ENCODE measurements at regions not wholly inside any gene's neighbourhood (a gene's known extent, or its start where the extent isn't known, plus 50 kb on each side); places are given as distances from the start of the nearest gene placed in this dataset.

- TF ChIP-seq NFIC (IDR thresholded peaks at IDR 0.05), result no peak
- no peak for TF ChIP-seq MAX (IDR thresholded peaks at IDR 0.05)
- TF ChIP-seq RAD21 (IDR thresholded peaks at IDR 0.05; ENCODE audit: low read depth), result no peak
- no peak for TF ChIP-seq EP300 (IDR thresholded peaks at IDR 0.05; ENCODE audit: borderline replicate concordance)
- no peak for TF ChIP-seq USF1 (IDR thresholded peaks at IDR 0.05)
- no peak for TF ChIP-seq ZBTB7A (IDR thresholded peaks at IDR 0.05; ENCODE audit: low read depth)
- TF ChIP-seq CEBPB (IDR thresholded peaks at IDR 0.05), result no peak
- TF ChIP-seq REST (IDR thresholded peaks at IDR 0.05; ENCODE audit: low read depth), result no peak
- no peak for TF ChIP-seq TEAD4 (IDR thresholded peaks at IDR 0.05)
- no peak for TF ChIP-seq TCF12 (IDR thresholded peaks at IDR 0.05; ENCODE audit: low read depth)
- TF ChIP-seq TAF1 (IDR thresholded peaks at IDR 0.05; ENCODE audit: low read depth), result no peak
- TF ChIP-seq YY1 (IDR thresholded peaks at IDR 0.05; ENCODE audit: low read depth), result no peak
- TF ChIP-seq FOXM1 (IDR thresholded peaks at IDR 0.05; ENCODE audit: borderline replicate concordance, low read depth), result no peak
- TF ChIP-seq EGR1 (IDR thresholded peaks at IDR 0.05), result no peak
Measured at GRCh38 chr9:3629495-3629894, 103.7 kb upstream of the RFX3 start.

- TF ChIP-seq TEAD4 (IDR thresholded peaks at IDR 0.05), result no peak
- TF ChIP-seq NFIC (IDR thresholded peaks at IDR 0.05), result no peak
- no peak for TF ChIP-seq YY1 (IDR thresholded peaks at IDR 0.05; ENCODE audit: low read depth)
- TF ChIP-seq FOXM1 (IDR thresholded peaks at IDR 0.05; ENCODE audit: borderline replicate concordance, low read depth), result no peak
- TF ChIP-seq CEBPB (IDR thresholded peaks at IDR 0.05), result no peak
- TF ChIP-seq USF1 (IDR thresholded peaks at IDR 0.05), result no peak
- TF ChIP-seq REST (IDR thresholded peaks at IDR 0.05; ENCODE audit: low read depth), result no peak
- no peak for TF ChIP-seq TCF12 (IDR thresholded peaks at IDR 0.05; ENCODE audit: low read depth)
- no peak for TF ChIP-seq TAF1 (IDR thresholded peaks at IDR 0.05; ENCODE audit: low read depth)
- TF ChIP-seq EP300 (IDR thresholded peaks at IDR 0.05; ENCODE audit: borderline replicate concordance), result no peak
- TF ChIP-seq RAD21 (IDR thresholded peaks at IDR 0.05; ENCODE audit: low read depth), result no peak
- TF ChIP-seq EGR1 (IDR thresholded peaks at IDR 0.05), result no peak
- TF ChIP-seq CREB1 (IDR thresholded peaks at IDR 0.05; ENCODE audit: low read depth), result no peak
- no peak for TF ChIP-seq MAX (IDR thresholded peaks at IDR 0.05)
Measured at GRCh38 chr9:3628239-3628638, 102.4 kb upstream of the RFX3 start.

GRCh38 chr9:3608011-3608410 lies 82.2 kb upstream of the RFX3 start:
- TF ChIP-seq ZBTB7A (IDR thresholded peaks at IDR 0.05; ENCODE audit: low read depth) (no peak), RAD21 (IDR thresholded peaks at IDR 0.05; ENCODE audit: low read depth) (no peak), REST (IDR thresholded peaks at IDR 0.05; ENCODE audit: low read depth) (no peak), NFIC (IDR thresholded peaks at IDR 0.05) (no peak), CEBPB (IDR thresholded peaks at IDR 0.05) (no peak), EGR1 (IDR thresholded peaks at IDR 0.05) (no peak), YY1 (IDR thresholded peaks at IDR 0.05; ENCODE audit: low read depth) (no peak), FOXM1 (IDR thresholded peaks at IDR 0.05; ENCODE audit: borderline replicate concordance, low read depth) (no peak), CREB1 (IDR thresholded peaks at IDR 0.05; ENCODE audit: low read depth) (no peak), MAX (IDR thresholded peaks at IDR 0.05) (no peak), TCF12 (IDR thresholded peaks at IDR 0.05; ENCODE audit: low read depth) (no peak), TAF1 (IDR thresholded peaks at IDR 0.05; ENCODE audit: low read depth) (no peak), TEAD4 (IDR thresholded peaks at IDR 0.05) (no peak), EP300 (IDR thresholded peaks at IDR 0.05; ENCODE audit: borderline replicate concordance) (no peak)

GRCh38 chr9:3600672-3601071 lies 74.9 kb upstream of the RFX3 start:
- TF ChIP-seq FOXM1 (IDR thresholded peaks at IDR 0.05; ENCODE audit: borderline replicate concordance, low read depth) (no peak), CEBPB (IDR thresholded peaks at IDR 0.05) (no peak), REST (IDR thresholded peaks at IDR 0.05; ENCODE audit: low read depth) (no peak), NFIC (IDR thresholded peaks at IDR 0.05) (no peak), YY1 (IDR thresholded peaks at IDR 0.05; ENCODE audit: low read depth) (no peak)

Data from Ishikawa (cell line).